ENCODE measurements at regions not wholly inside any gene's neighbourhood (a gene's known extent, or its start where the extent isn't known, plus 50 kb on each side); places are given as distances from the start of the nearest gene placed in this dataset.

- Histone ChIP-seq H3K36me3 (no peaks in the 10 kb centered on the region), H3F3A (ENCODE audit: low read depth) (no peaks in the 10 kb centered on the region), H4K20me1 (ENCODE audit: low read depth) (no peaks in the 10 kb centered on the region), H3K4me1 (peaks cover 8% of the 10 kb centered on the region), H3K9ac (no peak overlapping the region), H3K27me3 (no peaks in the 10 kb centered on the region), H3K9me3 (ENCODE audit: low read depth) (no peaks in the 10 kb centered on the region), H3K4me3 (no peak overlapping the region), H3K4me2 (no peak overlapping the region), H2AFZ (replicated peaks) (no peak overlapping the region), H3K27ac (no peak overlapping the region), H3K79me2 (ENCODE audit: low read depth) (no peaks in the 10 kb centered on the region)
- no peak for TF ChIP-seq CTCF (IDR thresholded peaks at IDR 0.05)
- no peak for TF ChIP-seq EZH2phosphoT487 (IDR thresholded peaks at IDR 0.05)
- no peak for TF ChIP-seq EZH2 (IDR thresholded peaks at IDR 0.05)
- DNase-seq (ENCODE audit: low spot score): no peak
- H3K4me3 Mint-ChIP-seq: no peak overlapping the region
- H3K4me1 Mint-ChIP-seq: peaks cover 29% of the 10 kb centered on the region
- peaks cover 2% of the 10 kb centered on the region for H3K27me3 Mint-ChIP-seq (ENCODE audit: insufficient read depth, low read depth)
- H3K27ac Mint-ChIP-seq: no peak overlapping the region
- H3K36me3 Mint-ChIP-seq: no peaks in the 10 kb centered on the region
- H3K9me3 Mint-ChIP-seq: no peaks in the 10 kb centered on the region
Measured at GRCh38 chr2:122077114-122077513, 321.7 kb downstream of the TSN start.

DNA sequence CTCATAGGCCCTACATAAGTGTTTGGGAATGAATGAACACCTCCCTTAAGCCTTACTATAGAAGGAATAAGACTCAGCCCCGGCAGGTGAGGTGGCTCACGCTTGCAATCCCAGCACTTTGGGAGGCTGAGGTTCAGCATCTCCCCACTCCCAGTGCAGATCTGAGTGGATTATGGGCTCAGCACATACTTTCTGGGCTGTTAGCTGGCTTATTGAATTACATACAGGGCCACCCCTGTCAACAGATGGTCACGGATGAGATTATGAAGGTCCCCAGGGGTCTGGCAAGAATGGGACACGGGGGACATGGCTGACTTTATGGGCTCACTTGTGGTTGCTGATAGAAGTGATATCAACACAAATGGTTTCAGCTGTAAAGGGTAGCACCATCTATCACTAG, 322.3 kb downstream of the TSN start:
- Histone ChIP-seq H2AFZ (replicated peaks) (no peak overlapping the region), H3K4me3 (no peak overlapping the region), H3K36me3 (no peaks in the 10 kb centered on the region), H3K79me2 (ENCODE audit: low read depth) (no peaks in the 10 kb centered on the region), H3K27ac (no peak overlapping the region), H3K27me3 (no peaks in the 10 kb centered on the region), H3K4me2 (no peak overlapping the region), H3F3A (ENCODE audit: low read depth) (no peaks in the 10 kb centered on the region), H3K9me3 (ENCODE audit: low read depth) (no peaks in the 10 kb centered on the region), H3K9ac (no peak overlapping the region), H4K20me1 (ENCODE audit: low read depth) (no peaks in the 10 kb centered on the region), H3K4me1 (peaks cover 1% of the 10 kb centered on the region)
- TF ChIP-seq EZH2 (IDR thresholded peaks at IDR 0.05) (no peak), EZH2phosphoT487 (IDR thresholded peaks at IDR 0.05) (no peak)
- Mint-ChIP-seq H3K27ac (peak overlapping the region; percentile 34), H3K9me3 (no peaks in the 10 kb centered on the region), H3K27me3 (ENCODE audit: insufficient read depth, low read depth) (peaks cover 2% of the 10 kb centered on the region), H3K36me3 (no peaks in the 10 kb centered on the region), H3K4me3 (no peak overlapping the region), H3K4me1 (peaks cover 25% of the 10 kb centered on the region)
- DNase-seq (ENCODE audit: low spot score): no peak

GRCh38 chr2:122078451-122078850, 323.0 kb downstream of the TSN start:
- Mint-ChIP-seq H3K9me3 (no peaks in the 10 kb centered on the region), H3K4me1 (peaks cover 23% of the 10 kb centered on the region), H3K36me3 (no peaks in the 10 kb centered on the region), H3K27ac (no peak overlapping the region), H3K27me3 (ENCODE audit: insufficient read depth, low read depth) (peaks cover 2% of the 10 kb centered on the region), H3K4me3 (no peak overlapping the region)
- Histone ChIP-seq H3F3A (ENCODE audit: low read depth) (no peaks in the 10 kb centered on the region), H4K20me1 (ENCODE audit: low read depth) (no peaks in the 10 kb centered on the region), H3K79me2 (ENCODE audit: low read depth) (no peaks in the 10 kb centered on the region), H2AFZ (replicated peaks) (no peak overlapping the region), H3K4me1 (no peaks in the 10 kb centered on the region), H3K36me3 (no peaks in the 10 kb centered on the region), H3K4me2 (no peak overlapping the region), H3K27ac (no peak overlapping the region), H3K9me3 (ENCODE audit: low read depth) (no peaks in the 10 kb centered on the region), H3K27me3 (no peaks in the 10 kb centered on the region), H3K9ac (no peak overlapping the region), H3K4me3 (no peak overlapping the region)
- TF ChIP-seq EZH2 (IDR thresholded peaks at IDR 0.05): no peak
- TF ChIP-seq CTCF (IDR thresholded peaks at IDR 0.05): no peak
- no peak for TF ChIP-seq EZH2phosphoT487 (IDR thresholded peaks at IDR 0.05)
- DNase-seq (ENCODE audit: low spot score): no peak

DNA sequence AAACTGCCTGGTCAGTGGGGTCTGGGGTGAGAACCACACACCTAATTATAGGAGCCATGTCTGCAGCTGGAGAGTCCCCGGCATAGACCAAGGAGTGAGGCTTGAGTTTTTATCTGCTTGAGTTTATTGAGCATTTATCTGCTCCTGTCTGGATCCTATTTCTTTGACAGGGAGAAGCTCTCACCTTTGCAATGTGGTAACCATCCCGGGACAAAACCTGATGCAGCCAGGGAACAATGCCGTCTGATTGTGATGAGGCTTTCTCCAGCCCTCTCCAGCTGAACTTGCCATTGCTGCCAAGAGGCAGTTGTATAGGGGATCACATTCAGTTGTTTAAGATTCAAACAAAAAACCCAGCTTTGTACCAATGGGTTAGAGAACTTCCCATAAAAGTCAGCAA, 324.4 kb downstream of the TSN start:
- Histone ChIP-seq H3K4me3 (no peak overlapping the region), H4K20me1 (ENCODE audit: low read depth) (no peaks in the 10 kb centered on the region)
- TF ChIP-seq EZH2 (IDR thresholded peaks at IDR 0.05) (no peak), CTCF (IDR thresholded peaks at IDR 0.05) (no peak), EZH2phosphoT487 (IDR thresholded peaks at IDR 0.05) (no peak)

More for the DNA sequence above, 324.4 kb downstream of the TSN start:
- no peak overlapping the region for H2AFZ ChIP-seq (replicated peaks)
- no peaks in the 10 kb centered on the region for H3K27me3 ChIP-seq
- no peak overlapping the region for H3K9ac ChIP-seq
- H3K27me3 Mint-ChIP-seq (ENCODE audit: insufficient read depth, low read depth): peaks cover 3% of the 10 kb centered on the region
- no peaks in the 10 kb centered on the region for H3K79me2 ChIP-seq (ENCODE audit: low read depth)
- H3K4me1 Mint-ChIP-seq: peaks cover 23% of the 10 kb centered on the region
- no peaks in the 10 kb centered on the region for H3K9me3 Mint-ChIP-seq
- no peak overlapping the region for H3K4me3 Mint-ChIP-seq
- DNase-seq (ENCODE audit: low spot score): no peak
- H3F3A ChIP-seq (ENCODE audit: low read depth): no peaks in the 10 kb centered on the region
- no peaks in the 10 kb centered on the region for H3K36me3 Mint-ChIP-seq
- H3K27ac Mint-ChIP-seq: no peak overlapping the region
- no peaks in the 10 kb centered on the region for H3K4me1 ChIP-seq
- H3K4me2 ChIP-seq: no peak overlapping the region
- no peaks in the 10 kb centered on the region for H3K9me3 ChIP-seq (ENCODE audit: low read depth)
- no peaks in the 10 kb centered on the region for H3K36me3 ChIP-seq
- H3K27ac ChIP-seq: no peak overlapping the region

Data from neural progenitor cell (in vitro differentiated cells).